ENCODE measurements at regions not wholly inside any gene's neighbourhood (a gene's known extent, or its start where the extent isn't known, plus 50 kb on each side); places are given as distances from the start of the nearest gene placed in this dataset.

GRCh38 chr16:86642087-86642486 is 63.7 kb downstream of the FOXL1 start:
- TF ChIP-seq CTCF (IDR thresholded peaks at IDR 0.05; ENCODE audit: borderline replicate concordance, extremely low read depth, low read length, poor library complexity, severe bottlenecking), result no peak
- TF ChIP-seq EZH2 (IDR thresholded peaks at IDR 0.05; ENCODE audit: borderline replicate concordance, low read depth, low read length, severe bottlenecking), result no peak
